ENCODE measurements at regions not wholly inside any gene's neighbourhood (a gene's known extent, or its start where the extent isn't known, plus 50 kb on each side); places are given as distances from the start of the nearest gene placed in this dataset.
A peak's percentile ranks its signal among the peaks of the same experiment; 100 is the strongest.

GRCh38 chr5:2335733-2336515 lies 415.6 kb downstream of the IRX2 start:
- DNase-seq (ENCODE audit: low spot score), result no peak

GRCh38 chr5:2335125-2335732 lies 416.2 kb downstream of the IRX2 start:
- no peak for DNase-seq (ENCODE audit: low spot score)

GRCh38 chr5:2334719-2335118 lies 416.8 kb downstream of the IRX2 start:
- DNase-seq (ENCODE audit: low spot score), result peak; percentile 71

DNA sequence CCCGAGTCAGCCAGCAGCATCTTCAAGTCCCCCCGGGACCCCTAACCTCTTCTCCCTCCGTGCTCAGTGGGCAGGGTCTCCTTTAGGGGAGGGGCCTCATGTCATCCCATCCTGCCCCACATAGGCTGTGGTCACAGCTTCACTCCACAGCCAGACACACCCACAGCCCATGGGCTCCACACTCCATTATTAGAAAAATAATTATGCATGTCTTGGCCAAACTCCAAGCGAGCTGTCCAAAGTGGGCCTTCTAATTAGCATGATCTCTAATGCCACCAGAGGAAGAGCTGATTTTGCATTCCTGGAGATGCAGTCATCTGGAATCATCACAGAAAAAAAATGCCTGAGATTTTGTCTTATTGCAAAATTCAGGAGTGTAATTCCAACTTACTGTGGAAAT lies 418.2 kb downstream of the IRX2 start:
- DNase-seq (ENCODE audit: low spot score), result no peak

DNA sequence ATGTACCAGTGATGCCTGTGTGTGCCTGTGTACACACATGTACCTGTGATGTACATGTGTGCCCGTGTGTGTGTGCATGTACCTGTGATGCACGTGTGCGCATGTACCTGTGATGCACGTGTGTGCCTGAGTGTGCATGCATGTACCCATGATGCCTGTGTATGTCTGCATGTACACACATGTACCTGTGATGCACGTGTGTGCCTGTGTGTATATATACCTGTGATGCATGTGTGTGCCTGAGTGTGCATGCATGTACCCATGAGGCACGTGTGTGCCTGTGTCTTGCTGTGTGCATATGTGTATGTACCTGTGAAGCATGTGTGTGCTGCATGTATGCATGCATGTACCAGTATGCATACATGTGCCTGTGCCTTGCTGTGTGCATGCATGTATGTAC lies 419.0 kb downstream of the IRX2 start:
- DNase-seq (ENCODE audit: low spot score), result no peak

DNA sequence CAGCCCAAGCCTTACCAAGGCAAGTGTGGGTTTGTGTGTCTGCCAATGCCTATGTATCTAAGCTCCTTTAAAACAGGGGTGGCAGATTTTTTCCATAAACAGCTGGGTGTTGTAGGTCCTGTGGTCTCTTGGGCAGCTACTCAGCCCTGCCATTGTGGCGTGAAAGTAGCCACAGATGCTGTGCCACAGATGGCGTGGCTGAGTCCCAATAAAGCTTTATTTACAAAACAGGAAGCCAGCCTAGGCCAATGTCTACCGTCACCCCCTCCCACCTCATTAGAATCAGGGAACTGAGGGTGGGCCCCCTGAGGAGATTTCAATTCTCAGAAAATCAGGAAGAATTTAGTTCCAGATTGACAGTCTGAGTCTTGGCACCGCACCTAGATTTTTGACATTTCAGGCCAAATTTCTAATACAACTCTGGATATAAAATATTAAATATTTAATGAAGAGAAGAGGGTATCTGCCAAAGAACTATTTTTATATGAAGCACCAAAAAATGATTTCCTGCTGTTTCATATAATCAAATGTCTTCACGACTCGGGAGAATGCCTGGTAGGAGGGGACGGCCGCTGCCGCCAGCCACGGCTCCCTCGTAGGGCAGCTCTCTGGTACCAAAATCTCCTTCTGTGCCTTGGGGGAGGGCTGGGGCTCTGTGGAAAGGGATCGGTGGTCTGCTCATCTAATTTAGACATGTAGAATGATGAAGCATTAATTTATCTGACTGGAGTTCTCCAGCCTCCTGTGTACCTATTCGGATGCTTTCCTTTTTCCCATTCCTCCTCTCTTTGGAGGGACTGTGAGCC lies 420.9 kb downstream of the IRX2 start:
- DNase-seq (ENCODE audit: low spot score), result no peak

GRCh38 chr5:2329741-2330140 lies 421.7 kb downstream of the IRX2 start:
- no peak for DNase-seq (ENCODE audit: low spot score)

- no peak for DNase-seq (ENCODE audit: low spot score)
Measured at GRCh38 chr5:2326601-2327000, 424.9 kb downstream of the IRX2 start.

- no peak for DNase-seq (ENCODE audit: low spot score)
Measured at GRCh38 chr5:2324788-2325187, 426.7 kb downstream of the IRX2 start.

- no peak for DNase-seq (ENCODE audit: low spot score)
Measured at GRCh38 chr5:2320611-2321010, 430.9 kb downstream of the IRX2 start.

GRCh38 chr5:2317540-2317939 lies 433.9 kb downstream of the IRX2 start:
- no peak for DNase-seq (ENCODE audit: low spot score)

DNA sequence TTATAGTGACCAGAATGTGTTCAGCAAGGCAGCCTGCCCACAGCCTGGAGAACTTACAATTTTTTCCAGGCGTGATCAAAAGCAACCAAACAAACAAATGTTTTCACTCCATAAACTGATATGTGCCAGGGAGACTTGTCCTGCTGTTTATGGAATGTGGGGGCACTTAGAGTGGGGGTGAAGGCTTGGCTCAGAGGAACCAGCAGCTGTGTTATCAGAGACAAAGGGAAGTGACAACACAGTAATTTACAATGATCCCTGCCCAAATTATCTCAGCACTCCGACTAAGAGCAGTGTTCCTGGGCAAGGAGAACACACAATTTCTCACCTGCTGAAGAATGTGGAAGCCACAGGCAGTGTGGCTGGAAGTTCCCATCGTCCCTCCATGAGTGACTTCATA lies 429.1 kb upstream of the IRX4 start:
- DNase-seq (ENCODE audit: low spot score), result no peak

DNA sequence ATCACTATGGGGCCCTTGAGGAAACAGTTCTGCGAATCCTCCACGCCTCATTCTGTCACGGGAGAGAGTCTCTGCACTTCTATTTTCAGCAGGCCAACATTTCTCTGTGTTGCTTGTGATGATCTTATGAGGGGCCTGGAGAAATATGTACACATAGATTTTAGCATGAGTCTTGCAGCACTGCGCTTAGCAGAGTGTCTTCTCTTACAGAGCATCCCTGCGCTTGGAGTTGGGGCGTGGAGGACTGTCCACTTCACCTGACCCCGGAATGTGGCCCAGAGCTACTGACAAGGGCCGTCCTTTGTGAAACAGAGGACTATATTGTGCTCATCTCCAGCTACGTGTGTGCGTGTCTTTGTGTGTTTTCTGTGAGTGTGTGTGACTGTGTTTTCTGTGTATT lies 428.2 kb upstream of the IRX4 start:
- no peak for DNase-seq (ENCODE audit: low spot score)

GRCh38 chr5:2307631-2308030 lies 424.9 kb upstream of the IRX4 start:
- DNase-seq (ENCODE audit: low spot score), result no peak

- DNase-seq (ENCODE audit: low spot score), result no peak
Measured at GRCh38 chr5:2306711-2307110, 424.0 kb upstream of the IRX4 start.

- DNase-seq (ENCODE audit: low spot score), result no peak
Measured at GRCh38 chr5:2303431-2304100, 420.8 kb upstream of the IRX4 start.

- no peak for DNase-seq (ENCODE audit: low spot score)
Measured at GRCh38 chr5:2302169-2302568, 419.4 kb upstream of the IRX4 start.

GRCh38 chr5:2300861-2301574 lies 418.3 kb upstream of the IRX4 start:
- DNase-seq (ENCODE audit: low spot score), result no peak

- DNase-seq (ENCODE audit: low spot score), result no peak
Measured at GRCh38 chr5:2300421-2300820, 417.7 kb upstream of the IRX4 start.

GRCh38 chr5:2299388-2300220 lies 416.9 kb upstream of the IRX4 start:
- no peak for DNase-seq (ENCODE audit: low spot score)

DNA sequence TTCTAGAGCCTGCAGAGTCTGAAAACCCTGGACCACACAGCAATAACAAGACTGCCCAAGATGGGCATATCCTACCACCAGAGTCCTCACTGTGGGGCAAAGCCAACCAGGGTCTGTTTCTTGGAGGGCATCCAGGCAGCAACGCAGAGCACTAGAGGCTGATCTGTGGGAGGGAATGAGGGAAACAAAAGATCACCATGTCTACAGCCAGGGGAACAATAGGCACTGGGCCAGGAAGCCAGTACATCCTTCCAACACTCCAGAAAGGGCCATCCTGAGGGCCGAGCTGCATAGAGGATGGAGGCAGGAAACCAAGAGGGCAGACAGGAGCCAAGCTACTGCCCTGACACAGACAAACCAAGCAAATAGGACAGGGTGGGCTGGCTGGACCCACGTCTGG lies 416.1 kb upstream of the IRX4 start:
- no peak for DNase-seq (ENCODE audit: low spot score)

Measured in ureter (tissue), 1 donor.